ENCODE measurements at regions not wholly inside any gene's neighbourhood (a gene's known extent, or its start where the extent isn't known, plus 50 kb on each side); places are given as distances from the start of the nearest gene placed in this dataset.

DNA sequence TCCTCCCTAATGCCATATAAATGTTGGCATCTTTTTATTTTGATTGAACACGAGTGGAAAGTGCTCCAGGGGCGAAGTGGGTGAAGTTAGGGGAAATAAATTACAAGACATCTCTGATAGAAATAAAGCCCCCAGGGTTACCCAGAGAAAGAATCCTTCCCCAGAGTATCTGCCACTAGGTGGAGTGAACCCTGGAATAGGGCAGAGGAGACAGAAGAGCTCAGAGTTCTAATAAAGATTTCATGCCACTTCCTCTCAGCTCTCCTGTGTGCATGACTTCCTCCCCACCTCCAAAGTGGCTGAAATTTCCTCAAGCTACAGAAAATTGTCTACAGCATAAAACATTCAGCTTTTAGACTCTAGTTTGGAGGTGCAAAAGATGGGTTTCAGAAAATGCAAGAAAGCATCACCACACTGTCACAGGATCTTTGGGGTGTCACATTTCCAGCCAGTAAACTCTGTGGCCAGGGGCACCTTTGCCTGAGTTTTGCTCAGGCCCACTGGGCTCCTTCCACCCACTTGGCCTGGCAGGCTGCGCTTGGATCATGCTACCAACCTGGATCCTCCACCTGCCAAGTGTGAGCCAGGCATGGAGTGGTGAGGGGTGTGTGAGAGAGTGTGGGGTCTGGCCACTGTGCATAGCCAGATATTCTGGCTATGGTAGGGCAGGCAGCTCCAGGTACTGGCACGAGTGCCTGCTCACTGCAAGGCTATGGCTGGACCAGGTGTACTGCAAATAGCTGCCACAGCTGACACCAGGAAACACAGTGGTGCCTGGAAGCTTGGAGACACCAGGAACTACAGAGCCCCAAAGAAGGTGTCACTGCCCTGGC lies 208.8 kb upstream of the USP25 start:
- TF ChIP-seq EZH2 (IDR thresholded peaks at IDR 0.05) (no peak), POLR2AphosphoS5 (IDR thresholded peaks at IDR 0.05; ENCODE audit: borderline replicate concordance, low read depth, low read length) (no peak), FOXP2 (optimal IDR thresholded peaks at IDR 0.05; ENCODE audit: control extremely low read depth, extremely low read length, insufficient read depth) (no peak)

Data from SK-N-MC (cell line).